Spleen (tissue), 11 donors: ENCODE measurements at regions not wholly inside any gene's neighbourhood (a gene's known extent, or its start where the extent isn't known, plus 50 kb on each side); places are given as distances from the start of the nearest gene placed in this dataset.

Experiments
- DNase-seq: peaks from one replicate; pipeline ENCODE4 v3.0.0-alpha.2; 2020
- H3K27ac ChIP-seq, 8 donors: fragments of 200-600 bp; sonication (generic) in 7 of 8; 1 replicate in 4 of 8; 2 replicates in 4 of 8; pipeline versions ENCODE4 v1.5.0 to v1.8.0; 2016 to 2021; ENCODE audit warnings: inconsistent platforms in 4 of 8, mild to moderate bottlenecking in 4 of 8, moderate library complexity in 1 of 8
- H3K27me3 ChIP-seq, 7 donors: fragments of 200-600 bp; sonication (generic) in 6 of 7; replicated peaks in 1 of 7; 1 replicate in 4 of 7; 2 replicates in 3 of 7; pipeline versions ENCODE4 v1.5.0 to v1.8.0; 2016 to 2021; ENCODE audit warnings: inconsistent platforms in 3 of 7, mild to moderate bottlenecking in 1 of 7
- H3K36me3 ChIP-seq, 6 donors: fragments of 200-600 bp; sonication (generic) in 5 of 6; 1 replicate in 4 of 6; 2 replicates in 2 of 6; pipeline versions ENCODE4 v1.5.0 to v1.8.0; 2016 to 2021; ENCODE audit warnings: inconsistent platforms in 2 of 6
- H3K4me1 ChIP-seq, 6 donors: fragments of 200-600 bp; sonication (generic) in 5 of 6; 1 replicate in 3 of 6; 2 replicates in 3 of 6; pipeline versions ENCODE4 v1.5.0 to v1.8.0; 2016 to 2021; ENCODE audit warnings: inconsistent platforms in 3 of 6
- H3K4me3 ChIP-seq, 8 donors: fragments of 200-600 bp; sonication (generic) in 7 of 8; 1 replicate in 4 of 8; 2 replicates in 4 of 8; pipeline versions ENCODE4 v1.5.0 to v1.8.0; 2016 to 2021; ENCODE audit warnings: inconsistent platforms in 4 of 8, mild to moderate bottlenecking in 4 of 8, moderate library complexity in 2 of 8
- H3K9me3 ChIP-seq, 8 donors: fragments of 200-600 bp; sonication (generic) in 7 of 8; 1 replicate in 4 of 8; 2 replicates in 4 of 8; pipeline versions ENCODE4 v1.5.0 to v1.8.0; 2016 to 2021; ENCODE audit warnings: inconsistent platforms in 4 of 8
- POLR2A ChIP-seq, 3 donors: fragments of 450-650 bp; IDR thresholded peaks; one replicate each; pipeline ENCODE4 v1.5.1; 2017; ENCODE audit warnings: antibody characterized with exemption in 3 of 3, mild to moderate bottlenecking in 1 of 3
- POLR2AphosphoS5 ChIP-seq, 3 donors: sonication (generic); formaldehyde crosslinking; IDR thresholded peaks; one replicate each; pipeline ENCODE4 v1.5.1; 2017; ENCODE audit warnings: antibody characterized with exemption in 3 of 3
- WGBS, 5 donors: extraction: QIAGEN DNeasy Blood & Tissue Kit in 3 of 5; methylation state at CpG; one replicate each; pipeline versions ENCODE4 v1.1.5 to v1.1.7; 2013 to 2018; 5-methylcytosine and 5-hydroxymethylcytosine counted together
- intact Hi-C: fragments of 100-400 bp; cut with DNase I; formaldehyde crosslinking; loops from one replicate; pipeline ENCODE4 v1.15.0; 2023; ENCODE audit warnings: low total_unique reads
- TF ChIP-seq, protein P1 (sequence below), 11 experiments: fragments of 200-600 bp in 7 of 11; fragments of 450-650 bp in 4 of 11; sonication (generic) in 4 of 11; IDR thresholded peaks in 8 of 11; conservative IDR thresholded peaks in 3 of 11; 1 replicate in 7 of 11; 2 replicates in 4 of 11; pipeline versions ENCODE4 v1.4.0 to v1.8.0; 2016 to 2021; ENCODE audit warnings: antibody characterized with exemption in 11 of 11, inconsistent platforms in 4 of 11, mild to moderate bottlenecking in 1 of 11
- donor health status: healthy with polysubstance abuse.
- donor health status: DM: no; HTN: no; CAD: no; lungs with moderate emphysema.
- donor health status: DM: no; HTN: no; CAD: no.
- donor health status: Bipolar disorder and iron deficiency.
- donor health status: healthy.
- donor health status: DM: no; HTN: no; CAD: no.
- donor health status: DM: yes; HTN: yes; CAD: no.

GRCh38 chr10:61828788-61829187 lies 72.7 kb upstream of the ARID5B start:
- Histone ChIP-seq H3K27ac (no peak overlapping the region), H3K36me3 (no peaks in the 10 kb centered on the region), H3K4me3 (no peak overlapping the region), H3K4me1 (no peaks in the 10 kb centered on the region), H3K27me3 (no peaks in the 10 kb centered on the region), H3K9me3 (no peaks in the 10 kb centered on the region)
- intact Hi-C loops = no loop called here
- TF ChIP-seq, protein P1, sequence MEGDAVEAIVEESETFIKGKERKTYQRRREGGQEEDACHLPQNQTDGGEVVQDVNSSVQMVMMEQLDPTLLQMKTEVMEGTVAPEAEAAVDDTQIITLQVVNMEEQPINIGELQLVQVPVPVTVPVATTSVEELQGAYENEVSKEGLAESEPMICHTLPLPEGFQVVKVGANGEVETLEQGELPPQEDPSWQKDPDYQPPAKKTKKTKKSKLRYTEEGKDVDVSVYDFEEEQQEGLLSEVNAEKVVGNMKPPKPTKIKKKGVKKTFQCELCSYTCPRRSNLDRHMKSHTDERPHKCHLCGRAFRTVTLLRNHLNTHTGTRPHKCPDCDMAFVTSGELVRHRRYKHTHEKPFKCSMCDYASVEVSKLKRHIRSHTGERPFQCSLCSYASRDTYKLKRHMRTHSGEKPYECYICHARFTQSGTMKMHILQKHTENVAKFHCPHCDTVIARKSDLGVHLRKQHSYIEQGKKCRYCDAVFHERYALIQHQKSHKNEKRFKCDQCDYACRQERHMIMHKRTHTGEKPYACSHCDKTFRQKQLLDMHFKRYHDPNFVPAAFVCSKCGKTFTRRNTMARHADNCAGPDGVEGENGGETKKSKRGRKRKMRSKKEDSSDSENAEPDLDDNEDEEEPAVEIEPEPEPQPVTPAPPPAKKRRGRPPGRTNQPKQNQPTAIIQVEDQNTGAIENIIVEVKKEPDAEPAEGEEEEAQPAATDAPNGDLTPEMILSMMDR (IDR thresholded peaks at IDR 0.05 in 8 of 11, conservative IDR thresholded peaks at IDR 0.05 in 3 of 11) = no peak
- TF ChIP-seq POLR2A (IDR thresholded peaks at IDR 0.05) (no peak), POLR2AphosphoS5 (IDR thresholded peaks at IDR 0.05) (no peak)
- no peak for DNase-seq
- WGBS, 5 donors = 92 to 98% (median 94%) methylated on average over 3 of the region's 3 CpGs

GRCh38 chr10:61830072-61830845 lies 71.2 kb upstream of the ARID5B start:
- intact Hi-C loops = no loop called here
- no peak for DNase-seq
- WGBS, 5 donors = 74 to 89% (median 85%) methylated on average over 7 of the region's 7 CpGs

DNA sequence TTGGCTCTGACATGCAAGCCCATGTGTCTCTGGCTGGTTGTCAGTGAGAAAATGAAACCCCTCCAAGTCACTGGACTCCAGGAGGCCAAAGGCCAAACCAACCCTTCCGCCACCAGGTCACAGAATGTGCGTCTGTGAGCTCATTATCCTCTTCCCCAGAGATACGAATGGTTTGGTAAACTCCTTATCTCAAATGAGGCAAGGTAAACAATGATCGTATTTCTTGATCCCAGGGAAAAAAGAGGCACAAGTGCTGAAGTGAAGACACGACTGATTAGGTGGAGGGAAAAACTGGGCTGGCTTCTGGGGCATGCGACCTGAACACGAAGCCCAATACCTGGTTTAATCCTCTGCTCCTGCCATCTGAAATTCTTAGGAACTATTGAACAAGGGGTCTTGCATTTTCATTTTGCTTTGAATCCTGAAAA lies 70.6 kb upstream of the ARID5B start:
- no peak overlapping the region for H3K27ac ChIP-seq

More at GRCh38 chr10:61830072-61830845, 71.2 kb upstream of the ARID5B start:
- H3K27me3 ChIP-seq = no peaks in the 10 kb centered on the region
- H3K27ac ChIP-seq = no peak overlapping the region
- no peaks in the 10 kb centered on the region for H3K9me3 ChIP-seq
- no peak overlapping the region for H3K4me3 ChIP-seq
- TF ChIP-seq POLR2AphosphoS5 (IDR thresholded peaks at IDR 0.05) = no peak
- TF ChIP-seq, protein P1 (IDR thresholded peaks at IDR 0.05 in 8 of 11, conservative IDR thresholded peaks at IDR 0.05 in 3 of 11) = no peak
- TF ChIP-seq POLR2A (IDR thresholded peaks at IDR 0.05) = no peak
- H3K36me3 ChIP-seq = no peaks in the 10 kb centered on the region
- no peaks in the 10 kb centered on the region for H3K4me1 ChIP-seq

More for the DNA sequence above, 70.6 kb upstream of the ARID5B start:
- Histone ChIP-seq H3K4me3 (no peak overlapping the region), H3K9me3 (no peaks in the 10 kb centered on the region), H3K36me3 (no peaks in the 10 kb centered on the region), H3K27me3 (no peaks in the 10 kb centered on the region), H3K4me1 (peaks cover 0 to 3% (median 0%) of the 10 kb centered on the region in 6 donors)
- 88 to 92% (median 90%) methylated on average over 7 of the region's 7 CpGs for WGBS, 5 donors
- no peak for DNase-seq
- no peak for TF ChIP-seq POLR2A (IDR thresholded peaks at IDR 0.05)
- TF ChIP-seq, protein P1 (IDR thresholded peaks at IDR 0.05 in 8 of 11, conservative IDR thresholded peaks at IDR 0.05 in 3 of 11) = no peak
- TF ChIP-seq POLR2AphosphoS5 (IDR thresholded peaks at IDR 0.05) = no peak
- intact Hi-C loops = no loop called here
